Esophagus (tissue), 2 donors: ENCODE measurements at regions not wholly inside any gene's neighbourhood (a gene's known extent, or its start where the extent isn't known, plus 50 kb on each side); places are given as distances from the start of the nearest gene placed in this dataset.

Experiments
- H3K27ac ChIP-seq, 2 donors: one replicate each; pipeline ENCODE4 v1.5.1; 2013; ENCODE audit warnings: low read depth in 2 of 2, mild to moderate bottlenecking in 2 of 2, inconsistent platforms in 1 of 2, low read length in 1 of 2, moderate library complexity in 1 of 2
- H3K27me3 ChIP-seq, 2 donors: one replicate each; pipeline ENCODE4 v1.6.1; 2013; ENCODE audit warnings: low read length in 2 of 2, control low read depth in 1 of 2, mild to moderate bottlenecking in 1 of 2; ENCODE audit not compliant: insufficient read depth in 2 of 2, control insufficient read depth in 1 of 2
- H3K36me3 ChIP-seq, 2 donors: one replicate each; pipeline ENCODE4 v1.6.1; 2013; ENCODE audit warnings: low read length in 1 of 2; ENCODE audit not compliant: control insufficient read depth in 2 of 2, insufficient read depth in 2 of 2
- H3K4me1 ChIP-seq, 2 donors: one replicate each; pipeline ENCODE4 v1.6.1; 2013; ENCODE audit warnings: low read length in 1 of 2; ENCODE audit not compliant: control insufficient read depth in 2 of 2, insufficient read depth in 2 of 2
- H3K4me3 ChIP-seq, 2 donors: one replicate each; pipeline ENCODE4 v1.5.1; 2013; ENCODE audit warnings: low read length in 2 of 2, mild to moderate bottlenecking in 2 of 2, low read depth in 1 of 2, moderate library complexity in 1 of 2
- H3K9me3 ChIP-seq, 2 donors: one replicate each; pipeline ENCODE4 v1.6.1; 2013; ENCODE audit warnings: mild to moderate bottlenecking in 2 of 2, low read depth in 1 of 2, low read length in 1 of 2, moderate library complexity in 1 of 2; ENCODE audit not compliant: control insufficient read depth in 2 of 2, insufficient read depth in 1 of 2
- WGBS, 2 donors: extraction: QIAGEN DNeasy Blood & Tissue Kit; methylation state at CpG; one replicate each; pipeline ENCODE4 v1.1.7; 2013; 5-methylcytosine and 5-hydroxymethylcytosine counted together
- donor health status: healthy with polysubstance abuse.
- donor health status: Bipolar disorder and iron deficiency.

DNA sequence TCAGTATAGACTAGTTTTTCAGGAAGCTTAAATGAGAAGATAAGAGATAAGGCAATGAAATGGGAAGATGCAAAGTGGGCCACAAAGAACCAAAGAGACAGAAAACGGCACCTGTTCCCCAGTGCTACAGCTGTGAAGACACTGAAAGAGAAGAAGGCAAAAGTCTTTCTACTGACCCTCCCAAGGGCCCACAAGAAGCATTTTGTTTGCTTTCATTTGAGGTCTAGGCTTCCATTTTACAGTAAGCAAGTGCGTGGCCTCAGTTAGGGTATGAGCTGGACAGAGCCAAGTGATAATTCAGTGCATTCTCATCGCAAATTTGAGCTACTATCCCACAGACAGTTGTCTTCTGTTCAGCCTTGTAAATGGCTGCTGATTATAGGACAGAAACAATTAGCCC lies 53.4 kb upstream of the STK17B start:
- Histone ChIP-seq H3K4me1 (no peaks in the 10 kb centered on the region), H3K27me3 (no peaks in the 10 kb centered on the region), H3K9me3 (no peaks in the 10 kb centered on the region), H3K27ac (no peak overlapping the region), H3K36me3 (no peaks in the 10 kb centered on the region), H3K4me3 (no peak overlapping the region)
- 78 to 89% methylated on average over 3 of the region's 3 CpGs for WGBS, 2 donors

DNA sequence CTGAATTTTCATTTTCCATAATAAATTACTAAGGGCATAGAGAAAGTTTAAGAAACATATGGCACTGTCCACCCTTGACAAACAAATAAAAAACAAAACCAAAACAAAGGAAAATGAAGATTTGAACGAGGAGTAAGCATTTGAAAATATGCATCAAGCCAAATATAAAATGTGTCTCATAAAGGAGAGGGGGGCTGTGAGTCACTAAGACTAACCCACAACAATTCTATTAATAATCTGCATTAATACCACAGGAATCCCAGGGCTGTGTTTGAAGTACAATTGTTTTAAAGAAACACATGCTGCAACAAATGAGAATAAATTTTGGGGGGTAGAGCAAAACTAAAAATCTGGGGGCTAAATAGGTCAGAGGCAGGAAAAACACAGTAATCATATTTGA lies 53.8 kb upstream of the STK17B start:
- Histone ChIP-seq H3K4me3 (no peak overlapping the region), H3K36me3 (no peaks in the 10 kb centered on the region), H3K27me3 (no peaks in the 10 kb centered on the region), H3K9me3 (no peaks in the 10 kb centered on the region), H3K4me1 (no peaks in the 10 kb centered on the region), H3K27ac (no peak overlapping the region)
- 28 to 48% methylated on average over 1 of the region's 1 CpG for WGBS, 2 donors

DNA sequence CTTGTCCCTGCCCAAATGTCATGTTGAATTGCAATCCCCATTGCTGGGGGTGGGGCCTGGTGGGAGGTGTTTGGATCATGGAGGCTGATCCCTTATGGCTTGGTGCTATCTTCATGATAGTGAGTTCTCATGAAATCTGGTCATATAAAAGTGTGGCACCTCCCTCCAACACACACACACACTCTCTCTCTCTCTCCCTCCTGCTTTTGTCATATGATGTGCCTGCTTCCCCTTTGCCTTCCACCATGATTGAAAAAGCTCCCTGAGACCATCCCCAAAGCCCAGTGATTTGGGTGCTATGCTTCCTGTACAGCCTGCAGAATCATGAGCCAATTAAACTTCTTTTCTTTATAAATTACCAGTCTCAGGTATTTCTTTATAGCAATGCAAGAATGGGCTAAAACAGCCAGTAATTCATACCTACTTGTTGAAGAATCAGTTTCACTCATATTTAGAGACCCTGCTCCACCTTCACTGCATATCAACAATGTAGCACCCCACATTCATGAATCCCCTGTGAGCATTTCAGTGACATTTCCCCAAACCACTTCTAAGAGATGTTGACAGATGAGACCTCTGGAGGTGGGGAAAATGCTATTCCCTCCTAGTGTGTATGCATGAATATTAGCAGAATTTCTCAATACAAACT lies 54.8 kb upstream of the STK17B start:
- H3K27me3 ChIP-seq, result no peaks in the 10 kb centered on the region
- H3K4me3 ChIP-seq, result no peak overlapping the region
- H3K9me3 ChIP-seq, result no peaks in the 10 kb centered on the region
- no peaks in the 10 kb centered on the region for H3K36me3 ChIP-seq
- no peaks in the 10 kb centered on the region for H3K4me1 ChIP-seq
- no peak overlapping the region for H3K27ac ChIP-seq

DNA sequence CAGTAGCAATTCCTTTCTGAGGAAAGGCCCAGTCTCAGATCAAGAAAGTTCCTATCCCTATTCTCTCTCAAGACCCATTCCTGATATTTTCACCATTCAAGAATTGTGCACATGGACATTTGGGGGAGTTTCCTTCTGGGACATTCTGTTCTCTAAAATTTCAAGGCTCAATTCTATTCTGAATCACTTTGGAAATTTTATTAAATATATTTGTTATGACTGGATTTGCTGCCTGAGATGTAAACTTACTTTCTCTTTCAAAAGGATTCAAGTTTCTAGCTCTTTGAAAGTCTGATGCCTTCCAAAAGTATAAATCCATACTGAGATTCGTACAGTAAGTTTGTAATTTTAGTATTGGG lies 55.3 kb upstream of the STK17B start:
- no peak overlapping the region for H3K4me3 ChIP-seq
- no peaks in the 10 kb centered on the region for H3K4me1 ChIP-seq
- no peaks in the 10 kb centered on the region for H3K36me3 ChIP-seq
- no peaks in the 10 kb centered on the region for H3K27me3 ChIP-seq
- no peaks in the 10 kb centered on the region for H3K9me3 ChIP-seq
- 76 to 86% methylated on average over 1 of the region's 1 CpG for WGBS, 2 donors
- no peak overlapping the region for H3K27ac ChIP-seq

DNA sequence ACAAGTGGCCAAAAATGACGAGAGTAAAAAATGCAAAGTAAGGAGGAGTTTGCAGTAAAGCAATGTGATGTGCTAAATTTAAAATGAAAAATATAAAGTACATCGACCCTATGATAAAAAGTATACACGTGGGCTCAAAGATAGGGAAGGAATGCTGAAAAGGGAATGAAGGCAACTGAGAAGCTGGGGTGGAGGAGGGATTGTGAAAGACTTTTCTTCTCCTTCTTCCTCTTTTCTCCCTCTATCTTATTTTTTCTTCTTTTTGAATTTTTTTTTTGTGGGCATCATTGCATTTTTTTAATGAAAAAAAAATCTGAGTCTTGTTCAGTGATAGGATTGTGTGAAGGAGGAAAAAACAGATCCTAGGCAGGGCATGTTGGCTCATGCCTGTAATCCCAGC lies 57.6 kb upstream of the STK17B start:
- no peak overlapping the region for H3K27ac ChIP-seq
- H3K4me1 ChIP-seq, result no peaks in the 10 kb centered on the region
- WGBS, 2 donors, result 64 to 81% methylated on average over 3 of the region's 3 CpGs
- no peaks in the 10 kb centered on the region for H3K9me3 ChIP-seq
- no peak overlapping the region for H3K4me3 ChIP-seq
- H3K27me3 ChIP-seq, result no peaks in the 10 kb centered on the region
- no peaks in the 10 kb centered on the region for H3K36me3 ChIP-seq

DNA sequence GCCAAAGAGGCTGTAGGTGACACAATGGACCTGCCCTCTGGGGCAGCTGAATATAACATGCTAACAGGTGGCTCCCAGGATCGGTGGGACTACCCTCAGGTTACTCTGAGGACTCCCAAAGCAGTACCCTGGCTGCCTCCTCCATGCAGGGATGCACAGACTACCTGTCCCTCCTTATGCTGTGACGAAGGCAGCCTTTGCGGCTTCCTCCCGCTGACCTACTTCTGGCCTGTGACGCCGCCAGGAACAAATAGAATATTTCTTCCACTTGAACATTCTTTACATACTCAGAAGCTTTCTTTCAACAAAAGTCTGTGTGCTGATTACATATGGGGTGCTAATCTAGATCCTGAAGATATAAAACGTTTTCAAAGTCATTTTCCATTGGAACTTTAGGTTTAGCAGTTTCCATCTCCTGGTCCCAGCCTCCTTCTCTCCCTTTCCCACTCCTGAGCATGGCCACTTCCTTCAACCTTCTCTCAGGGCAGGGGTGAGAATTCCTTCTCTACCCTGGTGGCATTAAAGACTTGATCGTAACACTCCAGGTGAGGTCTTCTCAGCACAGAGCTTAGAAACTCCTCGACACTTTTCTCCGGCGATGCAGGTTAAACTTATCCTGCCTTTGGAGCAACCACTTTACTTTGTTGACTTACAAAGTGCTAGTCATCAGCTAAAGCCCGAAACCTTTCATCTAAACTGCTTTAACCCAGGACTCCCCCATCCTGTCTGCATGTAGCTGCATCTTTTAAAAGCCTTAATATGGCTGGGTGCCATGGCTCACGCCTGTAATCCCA lies 58.9 kb upstream of the STK17B start:
- no peak overlapping the region for H3K4me3 ChIP-seq
- H3K27me3 ChIP-seq, result no peaks in the 10 kb centered on the region
- H3K4me1 ChIP-seq, result no peaks in the 10 kb centered on the region
- WGBS, 2 donors, result 85 to 87% methylated on average over 13 of the region's 13 CpGs
- no peaks in the 10 kb centered on the region for H3K36me3 ChIP-seq
- H3K9me3 ChIP-seq, result no peaks in the 10 kb centered on the region
- H3K27ac ChIP-seq, result no peak overlapping the region

DNA sequence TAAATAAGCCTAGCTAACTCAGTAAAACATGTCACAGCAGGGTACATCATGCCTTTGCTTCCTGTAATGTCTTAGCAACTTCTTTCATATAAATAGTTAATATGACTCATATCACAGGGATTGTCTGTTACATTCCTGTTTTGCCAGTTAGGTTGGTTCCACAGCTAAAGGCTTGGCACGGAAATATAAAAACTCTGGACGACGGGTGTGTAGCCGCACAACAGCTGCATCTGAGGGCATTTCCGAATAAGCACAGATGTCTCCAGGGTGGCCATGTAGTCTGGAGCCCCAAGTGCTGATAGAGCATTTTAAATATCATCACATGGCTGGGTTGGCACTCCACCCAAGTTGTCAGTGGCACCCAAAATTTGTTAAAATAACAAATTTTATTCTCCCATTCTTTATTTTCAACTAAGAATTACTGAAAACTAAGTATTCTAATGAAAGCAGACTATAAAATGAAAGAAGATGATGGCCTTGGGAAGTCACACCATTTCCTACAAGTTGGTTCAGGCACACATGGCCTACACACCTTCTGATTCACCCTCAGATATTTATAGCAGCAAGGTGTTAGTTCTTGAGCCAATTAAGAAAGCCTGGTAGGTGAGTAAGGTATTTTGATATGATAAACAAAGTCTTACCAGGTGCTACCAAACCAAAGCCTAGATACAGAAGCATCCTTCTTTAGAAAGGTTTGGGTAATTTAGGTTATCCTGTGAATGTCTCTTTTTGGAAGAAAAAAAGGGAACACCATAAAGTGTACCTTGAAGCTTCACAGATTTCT lies 61.8 kb upstream of the STK17B start:
- no peaks in the 10 kb centered on the region for H3K9me3 ChIP-seq
- H3K36me3 ChIP-seq, result no peaks in the 10 kb centered on the region
- peak overlapping the region; percentile 90 to 98 for H3K27ac ChIP-seq
- no peaks in the 10 kb centered on the region for H3K27me3 ChIP-seq
- WGBS, 2 donors, result 22 to 32% methylated on average over 5 of the region's 5 CpGs
- H3K4me3 ChIP-seq, result no peak overlapping the region
- H3K4me1 ChIP-seq, result no peaks in the 10 kb centered on the region

DNA sequence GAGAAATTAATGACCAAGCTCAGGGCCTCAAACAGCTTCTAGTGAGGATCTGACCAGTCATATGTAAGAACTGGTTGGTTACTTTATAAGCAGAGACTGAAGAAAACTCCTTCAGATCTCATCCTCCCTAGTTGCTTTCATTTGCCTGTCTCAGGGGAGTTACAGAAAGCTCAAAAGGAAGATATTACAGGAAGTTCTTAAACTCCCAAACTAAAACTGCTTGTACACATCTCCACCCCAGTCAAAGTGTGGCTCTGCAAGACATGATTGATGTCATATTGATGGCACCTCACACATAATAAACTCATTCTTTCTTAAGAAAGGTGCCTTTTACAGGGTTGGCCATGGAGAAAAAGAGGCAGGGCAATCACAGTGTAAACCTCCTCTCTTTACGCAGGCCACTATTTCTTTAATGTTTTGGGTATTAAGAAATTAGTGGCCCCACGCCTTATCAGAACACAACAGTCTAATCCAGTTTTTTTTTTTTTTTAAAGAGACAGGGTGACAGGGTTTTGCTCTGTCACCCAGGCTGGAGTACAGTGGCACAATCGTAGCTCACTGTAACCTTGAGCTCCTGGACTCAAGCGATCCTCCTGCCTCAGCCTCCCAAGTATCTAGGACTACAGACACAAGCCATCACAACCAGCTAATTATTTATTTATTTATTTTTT lies 62.6 kb upstream of the STK17B start:
- Histone ChIP-seq H3K27ac (peak overlapping the region; percentile 57 to 90), H3K4me3 (no peak overlapping the region), H3K4me1 (no peaks in the 10 kb centered on the region), H3K36me3 (no peaks in the 10 kb centered on the region), H3K9me3 (no peaks in the 10 kb centered on the region), H3K27me3 (no peaks in the 10 kb centered on the region)
- WGBS, 2 donors, result 68% methylated on average over 4 of the region's 4 CpGs

DNA sequence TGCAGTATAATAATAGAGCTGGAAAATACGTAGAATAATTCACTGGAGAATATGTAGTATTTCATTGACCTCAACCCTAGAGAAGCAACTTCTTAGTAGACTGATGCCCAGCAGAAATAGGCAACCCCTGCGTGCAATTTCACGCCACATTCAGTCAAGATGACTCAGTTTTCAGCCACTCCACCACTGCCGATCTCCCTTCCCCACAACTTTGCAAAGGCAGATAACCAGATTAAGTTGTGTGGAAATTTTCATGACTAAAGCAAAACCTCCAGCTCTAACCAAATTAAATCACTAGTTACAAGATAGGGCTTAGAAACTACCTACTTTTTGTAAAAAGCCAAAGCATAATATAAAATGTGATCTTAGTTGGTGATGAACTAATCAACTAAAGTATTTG lies 63.3 kb upstream of the STK17B start:
- Histone ChIP-seq H3K4me1 (no peaks in the 10 kb centered on the region), H3K27ac (peak overlapping the region; percentile 73 to 90), H3K4me3 (no peak overlapping the region), H3K36me3 (no peaks in the 10 kb centered on the region), H3K27me3 (no peaks in the 10 kb centered on the region), H3K9me3 (no peaks in the 10 kb centered on the region)
- WGBS, 2 donors, result 67 to 78% methylated on average over 4 of the region's 4 CpGs
